GM23338 (cell line): ENCODE measurements at regions not wholly inside any gene's neighbourhood (a gene's known extent, or its start where the extent isn't known, plus 50 kb on each side); places are given as distances from the start of the nearest gene placed in this dataset.

Source experiments
- ATAC-seq: fragments of 200-7000 bp; cut with Tn5 transposase; 3 replicates; pipeline ENCODE4 v1.9.1; 2020
- DNase-seq: peaks from one replicate; pipeline ENCODE4 v3.0.0-alpha.2; 2015; ENCODE audit warnings: low spot score
- H2AFZ ChIP-seq: fragments of 200-600 bp; sonication (generic); 2 replicates; pipeline ENCODE4 v1.8.0; 2016; ENCODE audit warnings: antibody characterized with exemption, mild to moderate bottlenecking, moderate library complexity
- H3F3A ChIP-seq: fragments of 200-600 bp; sonication (generic); replicated peaks from 2 replicates; pipeline ENCODE4 v1.8.0; 2017; ENCODE audit warnings: antibody characterized with exemption, mixed run types, low read depth
- H3K27ac ChIP-seq: fragments of 200-600 bp; sonication (generic); 2 replicates; pipeline ENCODE4 v1.6.1; 2016; ENCODE audit warnings: low read depth
- H3K27me3 ChIP-seq: fragments of 200-600 bp; sonication (generic); 2 replicates; pipeline ENCODE4 v1.8.0; 2016; ENCODE audit warnings: mild to moderate bottlenecking, mixed run types, moderate library complexity; ENCODE audit not compliant: insufficient read depth
- H3K36me3 ChIP-seq: fragments of 200-600 bp; sonication (generic); 2 replicates; pipeline ENCODE4 v1.8.0; 2016; ENCODE audit warnings: mild to moderate bottlenecking; ENCODE audit not compliant: insufficient read depth
- H3K4me1 ChIP-seq: fragments of 200-600 bp; sonication (generic); 2 replicates; pipeline ENCODE4 v1.8.0; 2016; ENCODE audit warnings: mild to moderate bottlenecking, moderate library complexity; ENCODE audit not compliant: insufficient read depth
- H3K4me2 ChIP-seq: fragments of 200-600 bp; sonication (generic); 2 replicates; pipeline ENCODE4 v1.7.1; 2017; ENCODE audit warnings: mixed run types
- H3K4me3 ChIP-seq: fragments of 200-600 bp; sonication (generic); 2 replicates; pipeline ENCODE4 v1.6.1; 2016; ENCODE audit warnings: mixed run types
- H3K79me2 ChIP-seq: fragments of 200-600 bp; sonication (generic); replicated peaks from 2 replicates; pipeline ENCODE4 v1.8.0; 2017; ENCODE audit warnings: mild to moderate bottlenecking; ENCODE audit not compliant: insufficient read depth
- H3K9me2 ChIP-seq: fragments of 200-600 bp; sonication (generic); 2 replicates; pipeline ENCODE4 v1.8.0; 2017; ENCODE audit not compliant: insufficient read depth
- H4K20me1 ChIP-seq: fragments of 200-600 bp; sonication (generic); replicated peaks from 2 replicates; pipeline ENCODE4 v1.8.0; 2017; ENCODE audit warnings: mild to moderate bottlenecking; ENCODE audit not compliant: insufficient read depth
- H3K27ac Mint-ChIP-seq: 2 replicates; pipeline ENCODE4 v1.8.0; 2020; ENCODE audit warnings: inconsistent platforms, mild to moderate bottlenecking, moderate library complexity, mixed read lengths
- H3K27me3 Mint-ChIP-seq: 3 replicates; pipeline ENCODE4 v1.8.0; 2022; ENCODE audit warnings: low read depth, mild to moderate bottlenecking, moderate library complexity, mixed read lengths, inconsistent platforms; ENCODE audit not compliant: insufficient read depth, poor library complexity
- H3K36me3 Mint-ChIP-seq: 3 replicates; pipeline ENCODE4 v1.8.0; 2021; ENCODE audit warnings: low read depth, mild to moderate bottlenecking, inconsistent platforms, moderate library complexity, mixed read lengths
- H3K4me1 Mint-ChIP-seq: 3 replicates; pipeline ENCODE4 v1.8.0; 2020; ENCODE audit warnings: mild to moderate bottlenecking, inconsistent platforms, mixed read lengths
- H3K4me3 Mint-ChIP-seq: 3 replicates; pipeline ENCODE4 v1.8.0; 2021; ENCODE audit warnings: moderate library complexity, mild to moderate bottlenecking, inconsistent platforms, mixed read lengths
- H3K9me3 Mint-ChIP-seq: 3 replicates; pipeline ENCODE4 v1.8.0; 2020; ENCODE audit warnings: moderate library complexity, mild to moderate bottlenecking, inconsistent platforms, mixed read lengths
- CREB1 ChIP-seq: fragments of 250-450 bp; sonication (Bioruptor Pico); IDR thresholded peaks from 2 replicates; pipeline ENCODE4 v1.5.0; 2020; ENCODE audit warnings: low read depth, mild to moderate bottlenecking, moderate library complexity
- CTCF ChIP-seq, 2 experiments: fragments of 200-600 bp in 1 of 2; sonication (generic) in 1 of 2; conservative IDR thresholded peaks; 2 replicates each; pipeline versions ENCODE4 v1.5.1 to v1.6.1; 2016 to 2017; ENCODE audit warnings: antibody characterized with exemption in 2 of 2, low read depth in 2 of 2, mild to moderate bottlenecking in 2 of 2, moderate library complexity in 1 of 2
- ETS1 ChIP-seq: IDR thresholded peaks from 2 replicates; pipeline ENCODE4 v1.6.1; 2016; ENCODE audit warnings: antibody characterized with exemption
- EZH2phosphoT487 ChIP-seq: fragments of 200-600 bp; sonication (generic); IDR thresholded peaks from one replicate; pipeline ENCODE4 v1.8.1; 2018; ENCODE audit warnings: antibody characterized with exemption; ENCODE audit not compliant: unreplicated experiment
- POLR2AphosphoS5 ChIP-seq: IDR thresholded peaks from 2 replicates; pipeline ENCODE4 v1.6.1; 2016; ENCODE audit warnings: antibody characterized with exemption, low read depth
- REST ChIP-seq: IDR thresholded peaks from one replicate; pipeline ENCODE4 v1.6.1; 2018; ENCODE audit warnings: antibody characterized with exemption; ENCODE audit not compliant: unreplicated experiment
- ZNF114 ChIP-seq: fragments of 250-450 bp; sonication (Bioruptor Pico); IDR thresholded peaks from 2 replicates; pipeline ENCODE4 v1.5.0; 2020; ENCODE audit warnings: mild to moderate bottlenecking, moderate library complexity
- ZNF331 ChIP-seq: fragments of 250-450 bp; sonication (Bioruptor Pico); IDR thresholded peaks from 2 replicates; pipeline ENCODE4 v1.5.0; 2020; ENCODE audit warnings: low read depth, mild to moderate bottlenecking, moderate library complexity
- ZNF462 ChIP-seq: fragments of 250-450 bp; sonication (Bioruptor Pico); IDR thresholded peaks from 2 replicates; pipeline ENCODE4 v1.5.0; 2020; ENCODE audit warnings: mild to moderate bottlenecking, moderate library complexity

GRCh38 chr2:2681085-2681484, 350.0 kb upstream of the MYT1L start:
- Histone ChIP-seq H3K4me1 (peaks cover 11% of the 10 kb centered on the region), H3K4me2 (no peak overlapping the region; the same call in 1 of the 2 replicates), H3K4me3 (no peak overlapping the region), H3K9me2 (0 out of 2 replicates have a peak, but pooled peaks cover 1% of the 10 kb centered on the region), H3K79me2 (no peaks in the 10 kb centered on the region), H3K27ac (no peak overlapping the region), H3K27me3 (no peaks in the 10 kb centered on the region), H3K36me3 (no peaks in the 10 kb centered on the region), H3F3A (no peaks in the 10 kb centered on the region), H2AFZ (0 out of 2 replicates have a peak overlapping the region, but pooled peaks have one; percentile 67), H4K20me1 (no peaks in the 10 kb centered on the region)
- Mint-ChIP-seq H3K4me3 (no peak overlapping the region), H3K9me3 (no peaks in the 10 kb centered on the region; the same call in 2 of the 3 replicates), H3K27ac (no peak overlapping the region), H3K4me1 (peaks cover 26% of the 10 kb centered on the region), H3K36me3 (no peaks in the 10 kb centered on the region), H3K27me3 (peaks cover 5% of the 10 kb centered on the region)
- ATAC-seq: peak; percentile 82
- no peak for TF ChIP-seq ZNF331
- TF ChIP-seq REST: no peak
- TF ChIP-seq ZNF114 (CRISPR knock-in tag): no peak
- TF ChIP-seq CREB1: no peak
- TF ChIP-seq EZH2phosphoT487: no peak
- no peak for TF ChIP-seq CTCF (conservative IDR thresholded peaks at IDR 0.05; ENCODE audit: low read depth in 2 of 2)
- TF ChIP-seq POLR2AphosphoS5: no peak
- TF ChIP-seq ETS1: no peak
- no peak for TF ChIP-seq ZNF462 (CRISPR knock-in tag)
- no peak for DNase-seq
